Adipose tissue (tissue), 3 donors: ENCODE measurements at regions not wholly inside any gene's neighbourhood (a gene's known extent, or its start where the extent isn't known, plus 50 kb on each side); places are given as distances from the start of the nearest gene placed in this dataset.
"Not testable (repeated sequence)": the region's sequence is repeated elsewhere in the genome, so short reads cannot be mapped to it uniquely, and the experiment has no call there.

Source experiments
- H3K27ac ChIP-seq: one replicate; pipeline ENCODE4 v1.5.1; 2013; ENCODE audit warnings: low read depth, low read length
- WGBS, 3 donors: extraction: QIAGEN DNeasy Blood & Tissue Kit; methylation state at CpG; one replicate each; pipeline ENCODE4 v1.1.7; 2013; 5-methylcytosine and 5-hydroxymethylcytosine counted together
- donor health status: healthy with polysubstance abuse.
- donor health status: Bipolar disorder and iron deficiency.
- donor health status: healthy.

- 66 to 90% (median 88%) methylated on average over 6 of the region's 6 CpGs for WGBS, 3 donors
Measured at GRCh38 chr14:105665951-105666277, 139.5 kb downstream of the TMEM121 start.

GRCh38 chr14:105666420-105666819 lies 140.0 kb downstream of the TMEM121 start:
- no peak overlapping the region for H3K27ac ChIP-seq
- WGBS, 3 donors: 60 to 83% (median 79%) methylated on average over 6 of the region's 6 CpGs

More at GRCh38 chr14:105665951-105666277, 139.5 kb downstream of the TMEM121 start:
- no peak overlapping the region for H3K27ac ChIP-seq

- 78 to 90% (median 88%) methylated on average over 23 to 26 of the region's 29 CpGs for WGBS, 3 donors
Measured at GRCh38 chr14:105666991-105667662, 140.7 kb downstream of the TMEM121 start.

GRCh38 chr14:105667663-105668020 lies 141.3 kb downstream of the TMEM121 start:
- not testable (repeated sequence) for H3K27ac ChIP-seq
- WGBS, 3 donors: 66 to 95% (median 87%) methylated on average over 3 to 5 of the region's 13 CpGs

More at GRCh38 chr14:105666991-105667662, 140.7 kb downstream of the TMEM121 start:
- H3K27ac ChIP-seq: not testable (repeated sequence)

GRCh38 chr14:105668021-105668420 lies 141.6 kb downstream of the TMEM121 start:
- not testable (repeated sequence) for H3K27ac ChIP-seq
- 84 to 89% (median 88%) methylated on average over 20 to 21 of the region's 22 CpGs for WGBS, 3 donors

GRCh38 chr14:105668471-105669230 lies 142.3 kb downstream of the TMEM121 start:
- WGBS, 3 donors: 85 to 94% (median 90%) methylated on average over 29 of the region's 29 CpGs
- H3K27ac ChIP-seq: not testable (repeated sequence)

GRCh38 chr14:105669231-105669610 lies 142.8 kb downstream of the TMEM121 start:
- 90 to 96% (median 93%) methylated on average over 5 to 7 of the region's 7 CpGs for WGBS, 3 donors
- not testable (repeated sequence) for H3K27ac ChIP-seq

- WGBS, 3 donors: 85 to 92% (median 91%) methylated on average over 12 to 16 of the region's 16 CpGs
Measured at GRCh38 chr14:105669646-105670045, 143.3 kb downstream of the TMEM121 start.

GRCh38 chr14:105672450-105673200 lies 146.2 kb downstream of the TMEM121 start:
- not testable (repeated sequence) for H3K27ac ChIP-seq
- 86 to 95% (median 94%) methylated on average over 18 to 28 of the region's 55 CpGs for WGBS, 3 donors

More at GRCh38 chr14:105669646-105670045, 143.3 kb downstream of the TMEM121 start:
- H3K27ac ChIP-seq: not testable (repeated sequence)

- 61 to 84% (median 82%) methylated on average over 10 to 11 of the region's 14 CpGs for WGBS, 3 donors
- not testable (repeated sequence) for H3K27ac ChIP-seq
Measured at GRCh38 chr14:105675433-105675832, 149.1 kb downstream of the TMEM121 start.

GRCh38 chr14:105675905-105676670 lies 149.7 kb downstream of the TMEM121 start:
- H3K27ac ChIP-seq: not testable (repeated sequence)
- 77 to 84% (median 77%) methylated on average over 13 of the region's 13 CpGs for WGBS, 3 donors

- WGBS, 3 donors: 84 to 93% (median 85%) methylated on average over 18 to 21 of the region's 21 CpGs
- H3K27ac ChIP-seq: not testable (repeated sequence)
Measured at GRCh38 chr14:105678057-105678456, 151.7 kb downstream of the TMEM121 start.

GRCh38 chr14:105678996-105679958 lies 152.9 kb downstream of the TMEM121 start:
- 77% methylated on average over 11 to 16 of the region's 54 CpGs; no CpG with 5 or more reads in 1 of the 3 donors for WGBS, 3 donors
- H3K27ac ChIP-seq: not testable (repeated sequence)

- H3K27ac ChIP-seq: not testable (repeated sequence)
- 15 to 40% (median 17%) methylated on average over 2 to 10 of the region's 51 CpGs for WGBS, 3 donors
Measured at GRCh38 chr14:105679959-105680735, 153.8 kb downstream of the TMEM121 start.

GRCh38 chr14:105680736-105681098 lies 154.3 kb downstream of the TMEM121 start:
- WGBS, 3 donors: 44 to 64% (median 48%) methylated on average over 3 to 5 of the region's 14 CpGs
- H3K27ac ChIP-seq: not testable (repeated sequence)

- 46 to 62% (median 58%) methylated on average over 12 to 14 of the region's 26 CpGs for WGBS, 3 donors
- H3K27ac ChIP-seq: not testable (repeated sequence)
Measured at GRCh38 chr14:105681606-105682185, 155.3 kb downstream of the TMEM121 start.
